ENCODE measurements at regions not wholly inside any gene's neighbourhood (a gene's known extent, or its start where the extent isn't known, plus 50 kb on each side); places are given as distances from the start of the nearest gene placed in this dataset.

GRCh38 chr9:38243993-38244392 lies 148.5 kb upstream of the ALDH1B1 start:
- TF ChIP-seq EP300 (IDR thresholded peaks at IDR 0.05) (no peak), POLR2A (IDR thresholded peaks at IDR 0.05; ENCODE audit: low read depth) (no peak), CTCF (IDR thresholded peaks at IDR 0.05) (no peak)
